ENCODE measurements at regions not wholly inside any gene's neighbourhood (a gene's known extent, or its start where the extent isn't known, plus 50 kb on each side); places are given as distances from the start of the nearest gene placed in this dataset.

- TF ChIP-seq REST (IDR thresholded peaks at IDR 0.05; ENCODE audit: low read depth): no peak
- TF ChIP-seq CREB1 (IDR thresholded peaks at IDR 0.05; ENCODE audit: low read depth): no peak
- TF ChIP-seq FOXM1 (IDR thresholded peaks at IDR 0.05; ENCODE audit: borderline replicate concordance, low read depth): no peak
- TF ChIP-seq EP300 (IDR thresholded peaks at IDR 0.05; ENCODE audit: borderline replicate concordance): no peak
These were observed 753.5 kb upstream of the PABPC4L start for GRCh38 chr4:134955059-134955458.

GRCh38 chr4:134952775-134953174, 751.2 kb upstream of the PABPC4L start:
- no peak for TF ChIP-seq RAD21 (IDR thresholded peaks at IDR 0.05; ENCODE audit: low read depth)
- no peak for TF ChIP-seq NFIC (IDR thresholded peaks at IDR 0.05)
- no peak for TF ChIP-seq TCF12 (IDR thresholded peaks at IDR 0.05; ENCODE audit: low read depth)
- no peak for TF ChIP-seq EGR1 (IDR thresholded peaks at IDR 0.05)
- TF ChIP-seq FOXM1 (IDR thresholded peaks at IDR 0.05; ENCODE audit: borderline replicate concordance, low read depth): no peak
- TF ChIP-seq TAF1 (IDR thresholded peaks at IDR 0.05; ENCODE audit: low read depth): no peak
- TF ChIP-seq TEAD4 (IDR thresholded peaks at IDR 0.05): no peak
- TF ChIP-seq EP300 (IDR thresholded peaks at IDR 0.05; ENCODE audit: borderline replicate concordance): no peak
- no peak for TF ChIP-seq YY1 (IDR thresholded peaks at IDR 0.05; ENCODE audit: low read depth)
- TF ChIP-seq REST (IDR thresholded peaks at IDR 0.05; ENCODE audit: low read depth): no peak

- TF ChIP-seq ZBTB7A (IDR thresholded peaks at IDR 0.05; ENCODE audit: low read depth): no peak
- no peak for TF ChIP-seq TEAD4 (IDR thresholded peaks at IDR 0.05)
- TF ChIP-seq TAF1 (IDR thresholded peaks at IDR 0.05; ENCODE audit: low read depth): no peak
- no peak for TF ChIP-seq MAX (IDR thresholded peaks at IDR 0.05)
- TF ChIP-seq TCF12 (IDR thresholded peaks at IDR 0.05; ENCODE audit: low read depth): no peak
- TF ChIP-seq EP300 (IDR thresholded peaks at IDR 0.05; ENCODE audit: borderline replicate concordance): no peak
- TF ChIP-seq CEBPB (IDR thresholded peaks at IDR 0.05): no peak
- TF ChIP-seq USF1 (IDR thresholded peaks at IDR 0.05): no peak
These were observed 750.7 kb upstream of the PABPC4L start for GRCh38 chr4:134952305-134952704.

GRCh38 chr4:134948110-134948642, 746.6 kb upstream of the PABPC4L start:
- TF ChIP-seq EP300 (IDR thresholded peaks at IDR 0.05; ENCODE audit: borderline replicate concordance) (no peak), TCF12 (IDR thresholded peaks at IDR 0.05; ENCODE audit: low read depth) (no peak), USF1 (IDR thresholded peaks at IDR 0.05) (no peak), YY1 (IDR thresholded peaks at IDR 0.05; ENCODE audit: low read depth) (no peak), TAF1 (IDR thresholded peaks at IDR 0.05; ENCODE audit: low read depth) (no peak), CREB1 (IDR thresholded peaks at IDR 0.05; ENCODE audit: low read depth) (no peak), FOXM1 (IDR thresholded peaks at IDR 0.05; ENCODE audit: borderline replicate concordance, low read depth) (no peak), NFIC (IDR thresholded peaks at IDR 0.05) (no peak), TEAD4 (IDR thresholded peaks at IDR 0.05) (no peak), REST (IDR thresholded peaks at IDR 0.05; ENCODE audit: low read depth) (no peak), CEBPB (IDR thresholded peaks at IDR 0.05) (no peak), MAX (IDR thresholded peaks at IDR 0.05) (no peak), ZBTB7A (IDR thresholded peaks at IDR 0.05; ENCODE audit: low read depth) (no peak)

- TF ChIP-seq MAX (IDR thresholded peaks at IDR 0.05) (no peak), ZBTB7A (IDR thresholded peaks at IDR 0.05; ENCODE audit: low read depth) (no peak), USF1 (IDR thresholded peaks at IDR 0.05) (no peak), TEAD4 (IDR thresholded peaks at IDR 0.05) (no peak), REST (IDR thresholded peaks at IDR 0.05; ENCODE audit: low read depth) (no peak), YY1 (IDR thresholded peaks at IDR 0.05; ENCODE audit: low read depth) (no peak)
These were observed 742.5 kb upstream of the PABPC4L start for GRCh38 chr4:134944115-134944514.
